HS-5 (cell line): ENCODE measurements at regions not wholly inside any gene's neighbourhood (a gene's known extent, or its start where the extent isn't known, plus 50 kb on each side); places are given as distances from the start of the nearest gene placed in this dataset.

ENCODE experiments used
- DNase-seq: peaks from one replicate; pipeline ENCODE4 v3.0.0-alpha.2; 2012; ENCODE audit warnings: low read depth

GRCh38 chr9:95623640-95624039, 106.9 kb upstream of the PTCH1 start:
- no peak for DNase-seq

DNA sequence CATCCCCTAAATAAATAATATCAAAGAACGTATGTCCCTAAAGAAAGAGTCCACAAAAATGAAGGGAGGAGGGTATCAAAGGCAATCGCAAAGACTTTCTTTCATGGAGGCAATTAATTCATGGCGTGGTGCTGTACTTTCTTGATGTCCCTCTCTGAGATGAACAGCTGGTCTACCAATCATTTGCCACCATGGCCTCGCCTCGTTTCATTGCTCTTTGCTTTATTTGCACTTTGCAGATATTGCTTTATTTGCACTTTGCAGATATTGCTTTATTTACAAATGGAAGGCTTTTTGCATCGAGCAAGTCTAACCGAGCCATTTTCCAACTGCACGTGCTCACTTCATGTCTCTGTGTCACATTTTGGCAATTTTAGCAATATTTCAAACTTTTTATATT, 104.0 kb upstream of the PTCH1 start:
- DNase-seq: no peak

DNA sequence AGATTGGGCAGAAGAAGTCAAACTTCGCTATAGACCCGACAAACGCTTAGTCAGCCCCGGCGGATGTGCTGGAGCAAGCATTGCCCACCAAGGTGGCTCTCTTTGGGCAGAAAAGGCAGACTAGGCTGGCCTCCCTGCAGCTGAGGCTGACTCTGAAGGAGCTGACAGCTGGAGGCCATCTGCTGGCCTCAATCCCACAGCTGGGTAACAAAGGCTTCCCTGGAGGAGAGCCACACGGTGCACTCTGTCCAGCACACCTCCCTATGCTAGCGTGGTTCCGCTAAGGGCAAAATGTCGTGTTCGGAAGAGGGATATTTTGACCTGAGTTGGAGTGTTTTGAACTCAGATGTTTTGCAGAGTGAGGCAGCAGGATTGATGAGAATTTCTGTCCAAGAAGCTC, 103.5 kb upstream of the PTCH1 start:
- no peak for DNase-seq

- DNase-seq: no peak
Measured at GRCh38 chr9:95615246-95615645, 98.5 kb upstream of the PTCH1 start.

- no peak for DNase-seq
Measured at GRCh38 chr9:95613670-95614069, 96.9 kb upstream of the PTCH1 start.

- no peak for DNase-seq
Measured at GRCh38 chr9:95611354-95611753, 94.6 kb upstream of the PTCH1 start.

DNA sequence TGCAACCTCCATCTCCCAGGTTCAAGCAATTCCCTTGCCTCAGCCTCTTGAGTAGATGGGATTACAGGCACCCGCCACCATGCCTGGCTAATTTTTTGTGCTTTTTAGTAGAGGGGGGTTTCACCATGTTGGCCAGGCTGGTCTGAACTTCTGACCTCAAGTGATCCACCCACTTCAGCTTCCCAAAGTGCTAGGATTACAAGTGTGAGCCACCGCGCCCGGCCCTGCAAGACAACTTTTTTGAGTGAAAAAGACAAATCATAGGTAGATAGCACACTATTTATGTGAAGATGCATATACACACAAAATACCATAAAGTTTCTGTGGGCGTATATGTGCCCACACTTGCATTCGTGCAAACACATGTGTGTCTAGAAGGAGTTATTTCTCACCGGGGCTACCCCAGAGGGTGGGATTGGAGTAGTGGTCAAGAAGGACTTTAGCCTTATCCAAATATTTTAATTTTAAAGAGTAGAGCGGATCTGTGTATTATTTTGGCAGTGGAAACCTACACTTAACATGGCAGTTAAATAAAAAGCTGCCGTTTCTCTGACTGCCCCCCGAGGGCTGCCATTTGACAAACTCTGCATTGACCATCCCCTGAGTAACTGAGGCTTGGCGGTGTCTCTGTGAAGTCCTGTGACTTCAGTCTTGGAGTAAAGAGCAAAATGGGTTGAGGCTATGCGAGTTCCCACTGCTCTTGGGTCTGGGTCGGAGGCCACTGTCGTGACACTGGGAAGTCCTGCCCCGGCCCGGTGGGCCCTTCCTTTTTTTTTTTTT, 93.4 kb upstream of the PTCH1 start:
- DNase-seq: no peak

DNA sequence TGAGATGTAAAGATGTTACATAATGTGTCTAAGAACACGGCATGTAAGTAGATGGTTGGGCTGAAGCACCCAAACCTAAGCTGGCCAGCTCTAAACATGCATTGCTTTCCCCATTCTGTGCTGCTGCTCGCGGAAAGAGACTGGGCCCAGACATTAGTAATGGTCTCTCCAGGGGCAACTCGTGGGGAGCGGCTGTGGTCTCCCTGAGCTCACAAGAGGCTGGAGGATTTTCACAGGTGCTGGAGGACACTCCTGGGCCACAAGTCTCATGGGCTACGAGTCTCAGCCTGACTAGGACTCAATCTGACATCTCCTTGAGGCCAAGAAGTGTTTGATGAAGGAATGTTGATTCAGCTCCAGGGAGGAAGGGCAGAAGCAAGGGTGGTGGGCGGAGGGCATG, 92.7 kb upstream of the PTCH1 start:
- DNase-seq: no peak

DNA sequence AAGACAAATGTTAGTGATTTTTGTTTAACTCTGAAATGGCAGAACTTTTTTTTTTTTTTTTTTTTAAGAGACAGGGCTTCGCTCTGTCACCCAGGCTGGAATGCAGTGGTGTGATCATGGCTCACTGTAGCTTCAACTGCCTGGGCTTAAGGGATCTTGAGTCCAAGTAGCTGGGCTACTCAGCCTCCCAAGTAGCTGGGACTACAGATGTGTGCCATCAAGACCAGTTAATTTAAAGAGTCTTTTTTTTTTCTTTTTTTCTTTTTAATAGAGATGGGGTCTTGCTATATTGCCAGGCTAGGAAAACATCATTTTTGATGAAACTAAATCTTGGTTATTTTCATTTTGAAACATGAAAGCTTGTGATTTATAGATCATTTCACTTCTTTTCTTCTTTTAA, 91.6 kb upstream of the PTCH1 start:
- no peak for DNase-seq

DNA sequence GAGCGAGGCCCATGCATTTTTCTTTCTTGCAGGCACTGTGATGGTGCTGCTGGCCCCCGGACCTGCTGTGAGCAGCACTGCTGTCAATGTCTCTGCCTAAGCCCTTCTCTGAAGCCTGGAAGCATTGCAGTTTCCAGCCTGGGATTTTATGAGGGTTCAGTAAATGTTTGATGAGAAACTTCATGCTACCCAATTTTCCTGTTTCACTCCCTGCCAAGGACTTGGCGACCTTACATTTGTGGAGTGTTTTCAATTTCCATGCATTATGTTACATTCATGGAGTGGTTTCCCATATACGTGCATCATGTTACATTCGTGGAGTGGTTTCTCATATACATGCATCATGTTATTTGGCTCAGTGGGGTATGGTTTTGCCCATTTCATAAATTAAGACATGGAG, 90.7 kb upstream of the PTCH1 start:
- no peak for DNase-seq

- DNase-seq: no peak
Measured at GRCh38 chr9:95606489-95607350, 89.9 kb upstream of the PTCH1 start.

GRCh38 chr9:95605816-95606488, 89.2 kb upstream of the PTCH1 start:
- no peak for DNase-seq

DNA sequence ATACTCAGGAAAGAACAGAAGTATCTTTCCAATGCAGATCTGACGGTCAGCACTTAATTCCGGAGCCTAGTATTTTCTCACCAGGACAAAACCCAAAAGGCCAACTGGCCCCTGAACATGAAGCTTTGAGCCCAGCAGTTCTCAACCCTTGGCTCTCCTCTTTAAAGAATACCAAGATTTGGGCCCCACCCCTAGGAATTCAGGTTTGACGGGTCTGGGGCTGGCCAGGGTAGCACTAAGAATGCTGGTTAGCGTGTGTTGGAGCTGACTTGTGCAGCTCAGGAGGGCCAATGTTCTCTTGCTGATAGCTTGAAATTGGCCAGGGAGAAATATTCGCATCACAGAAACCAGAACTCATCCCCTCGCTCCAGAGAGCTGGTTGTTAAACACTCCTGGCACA, 88.3 kb upstream of the PTCH1 start:
- no peak for DNase-seq

DNA sequence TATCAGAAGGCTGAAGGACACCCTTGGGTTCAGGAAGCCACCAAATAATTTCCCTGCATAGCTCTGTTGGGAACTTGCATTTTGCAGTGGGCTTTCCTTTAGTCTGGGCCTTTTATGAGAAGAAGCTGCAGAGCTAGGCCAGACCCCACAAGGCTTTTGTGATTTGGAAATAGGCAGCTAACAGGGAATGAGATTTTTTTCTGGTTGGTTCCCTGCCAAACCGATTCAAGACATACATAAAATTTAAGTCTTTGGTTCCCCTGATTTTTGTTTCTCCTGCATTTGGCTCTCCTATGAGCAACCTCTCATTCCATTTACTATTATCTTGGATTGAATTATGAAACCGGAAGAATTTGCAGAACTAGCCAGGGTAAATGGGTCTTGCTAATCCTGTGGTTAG, 81.5 kb upstream of the PTCH1 start:
- no peak for DNase-seq

DNA sequence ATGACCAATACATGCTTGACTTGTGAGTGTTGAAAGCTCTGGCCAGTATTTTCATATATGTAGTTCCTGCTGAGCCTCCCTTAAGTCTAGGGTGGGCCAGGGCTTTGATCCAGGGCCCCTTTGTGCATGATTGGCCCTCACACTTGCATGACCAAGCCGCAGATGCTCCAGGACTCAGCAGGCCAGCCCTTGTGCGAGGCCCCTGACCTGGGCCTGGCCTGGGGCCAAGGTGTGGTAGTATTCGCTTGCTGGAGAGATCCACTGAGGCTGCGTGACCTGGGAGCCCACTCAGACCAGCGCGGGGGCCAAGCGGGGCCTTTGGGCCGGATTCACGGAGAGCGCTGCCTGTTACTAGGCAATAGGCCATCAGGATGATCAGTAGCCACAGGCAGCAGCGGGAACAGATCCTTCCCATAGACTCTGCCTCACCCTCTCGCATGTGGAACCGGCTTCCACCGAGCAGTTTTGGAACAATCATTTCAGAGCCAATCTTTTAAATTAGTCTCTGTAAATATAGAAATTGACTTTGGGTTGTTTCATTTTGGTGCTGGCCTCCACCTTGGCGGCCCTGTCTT, 79.0 kb upstream of the PTCH1 start:
- no peak for DNase-seq

DNA sequence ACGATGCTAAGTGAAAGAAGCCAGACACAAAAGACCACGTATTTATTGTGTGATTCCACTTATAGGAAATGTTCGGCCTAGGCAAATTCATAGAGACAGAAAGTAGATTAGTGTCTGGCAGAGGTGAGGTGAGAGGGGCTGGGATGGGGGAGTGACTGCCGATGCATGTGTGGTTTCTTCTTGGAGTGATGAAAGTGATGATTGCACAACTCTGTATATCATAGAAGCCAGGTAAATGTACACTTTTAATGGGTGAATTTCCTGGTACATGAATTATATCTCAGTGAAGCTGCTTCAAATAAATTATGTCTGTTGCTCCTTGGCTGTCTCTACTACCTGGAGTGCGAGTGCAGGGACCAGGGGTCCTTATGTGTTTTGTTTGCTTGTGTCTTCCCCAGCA, 76.2 kb upstream of the PTCH1 start:
- no peak for DNase-seq

DNA sequence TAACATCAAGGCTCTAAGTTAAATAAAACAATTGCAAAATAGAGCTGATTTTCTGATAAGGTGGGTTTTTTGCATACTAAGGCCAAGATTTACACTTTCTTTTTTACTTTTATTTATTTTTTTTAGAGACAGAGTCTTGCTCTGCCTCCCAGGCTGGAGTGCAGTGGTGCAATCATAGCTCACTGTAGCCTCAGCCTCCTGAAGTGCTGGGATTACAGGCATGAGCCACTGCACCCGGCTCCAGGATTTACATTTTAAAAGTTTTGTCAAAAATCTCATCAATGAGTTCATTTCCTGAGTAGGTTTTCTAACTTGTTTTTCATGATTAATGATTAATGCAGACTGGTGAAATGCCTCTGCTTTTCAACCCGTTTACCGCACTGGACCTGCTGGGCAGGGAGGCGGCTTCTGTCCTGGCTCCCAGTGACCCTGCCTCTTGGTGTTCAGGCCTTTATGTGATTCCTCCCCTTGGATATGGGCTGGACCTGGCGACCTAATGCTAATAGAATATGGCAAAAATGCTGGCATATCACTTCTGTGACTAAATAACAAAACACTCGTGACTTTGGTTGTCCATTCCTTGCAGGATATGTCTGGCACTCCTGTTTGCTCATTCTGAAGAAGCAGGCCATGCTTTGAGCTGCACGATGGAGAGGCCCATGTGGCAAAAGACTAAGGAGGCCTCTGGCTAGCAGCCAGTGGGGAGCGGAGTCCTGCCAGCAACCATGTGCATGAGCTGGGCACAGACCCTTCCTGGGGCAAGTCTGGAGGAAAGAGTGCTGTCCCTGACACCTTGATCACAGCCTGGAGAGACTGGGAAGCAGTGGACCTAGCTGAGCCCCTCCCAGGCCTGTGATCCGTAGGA, 72.2 kb upstream of the PTCH1 start:
- DNase-seq: no peak

- DNase-seq: no peak
Measured at GRCh38 chr9:95587021-95587964, 70.5 kb upstream of the PTCH1 start.

DNA sequence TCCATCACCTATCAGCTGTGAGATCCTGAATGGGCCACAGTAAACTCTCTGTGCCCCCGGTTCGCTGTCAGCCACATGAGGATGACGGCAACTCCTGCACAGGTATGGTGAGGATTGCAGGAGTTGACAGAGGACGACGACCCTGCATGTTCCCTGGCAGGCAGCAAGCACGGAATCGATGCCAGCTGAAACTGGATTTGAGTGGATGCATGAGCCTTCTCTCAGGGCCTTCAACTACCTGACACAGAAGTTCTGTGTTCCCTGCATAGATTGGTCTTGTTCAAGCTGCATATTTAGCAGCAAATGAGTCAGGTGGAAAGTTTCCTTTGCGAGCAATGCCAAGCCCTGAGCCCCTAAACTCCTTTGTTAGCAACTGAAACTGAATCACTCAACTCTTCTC, 69.6 kb upstream of the PTCH1 start:
- DNase-seq: no peak

DNA sequence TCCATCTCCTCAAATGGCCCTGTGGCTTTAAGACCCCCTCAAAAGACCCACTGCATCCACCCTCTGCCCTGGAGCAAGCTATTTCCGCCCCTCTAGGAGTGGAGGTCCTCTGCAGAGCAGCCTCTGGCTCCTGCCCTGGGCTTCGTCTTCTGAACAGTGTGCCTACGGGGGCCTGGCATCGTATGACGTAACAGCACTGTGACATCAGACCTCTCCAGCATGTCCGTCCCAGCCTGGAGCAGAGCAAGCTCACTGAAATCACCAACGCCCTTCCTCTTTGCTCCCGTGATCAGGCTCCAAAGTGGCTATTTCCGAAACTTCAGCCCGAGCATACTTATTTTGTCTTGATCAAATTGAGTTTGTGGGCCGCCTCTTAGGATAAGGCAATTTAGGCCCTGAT, 69.1 kb upstream of the PTCH1 start:
- no peak for DNase-seq

- DNase-seq: no peak
Measured at GRCh38 chr9:95584176-95584575, 67.4 kb upstream of the PTCH1 start.
